NCI-H2227 (cell line): ENCODE measurements at regions not wholly inside any gene's neighbourhood (a gene's known extent, or its start where the extent isn't known, plus 50 kb on each side); places are given as distances from the start of the nearest gene placed in this dataset.

Experiments
- DNase-seq: peaks from one replicate; lab custom pipeline; 2025; ENCODE audit not compliant: unreplicated experiment; lab: John Stamatoyannopoulos, UW

DNA sequence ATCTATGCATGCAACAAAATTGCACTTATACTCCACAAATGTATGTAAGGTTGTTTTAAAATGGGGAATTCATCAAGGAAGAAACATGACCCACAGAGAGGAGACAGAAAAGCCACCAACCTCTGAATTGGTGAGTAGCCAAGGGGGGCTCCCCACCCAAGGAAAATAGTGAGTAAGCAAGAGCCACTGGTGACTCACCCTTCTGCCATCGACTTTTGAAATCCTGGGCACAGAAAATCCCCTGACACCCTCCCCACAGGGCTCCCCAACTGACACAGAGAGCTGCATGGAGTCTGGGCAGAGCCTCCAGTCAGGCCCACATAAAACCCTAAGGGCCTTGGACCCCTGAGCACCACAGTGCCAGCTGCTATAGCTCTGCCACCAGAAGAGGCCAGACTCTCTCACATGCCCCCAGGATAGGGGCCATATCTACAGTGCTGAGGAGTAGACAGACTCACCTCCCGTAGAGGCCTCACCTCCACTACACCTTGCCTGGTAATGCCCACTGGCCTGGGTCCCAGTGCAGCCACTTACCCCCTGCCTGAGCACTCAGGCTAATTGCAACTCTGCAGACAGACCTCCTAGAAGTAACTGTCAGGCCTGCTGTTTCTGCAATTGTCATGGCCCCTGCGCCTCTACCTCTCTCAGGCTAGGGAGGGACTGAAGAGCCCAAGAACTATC lies 244.7 kb upstream of the WSB1 start:
- no peak for DNase-seq

DNA sequence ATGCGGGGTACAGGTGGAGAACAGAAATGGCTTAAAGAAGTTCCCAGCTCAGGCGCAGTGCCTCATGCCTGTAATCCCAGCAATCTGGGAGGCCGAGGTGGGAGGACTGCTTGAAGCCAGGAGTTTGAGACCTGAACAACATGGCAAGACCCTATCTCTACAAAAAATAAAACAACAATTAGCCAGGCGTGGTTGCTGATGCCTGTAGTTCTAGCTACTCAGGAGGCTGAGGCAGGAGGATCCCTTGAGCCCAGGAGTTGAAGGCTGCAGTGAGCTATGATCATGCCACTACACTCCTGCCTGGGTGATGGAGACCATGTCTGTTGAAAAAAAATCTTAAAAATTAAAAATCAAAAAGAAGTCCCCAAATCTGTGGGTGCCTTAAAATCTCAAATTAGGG lies 228.3 kb upstream of the WSB1 start:
- DNase-seq: no peak

DNA sequence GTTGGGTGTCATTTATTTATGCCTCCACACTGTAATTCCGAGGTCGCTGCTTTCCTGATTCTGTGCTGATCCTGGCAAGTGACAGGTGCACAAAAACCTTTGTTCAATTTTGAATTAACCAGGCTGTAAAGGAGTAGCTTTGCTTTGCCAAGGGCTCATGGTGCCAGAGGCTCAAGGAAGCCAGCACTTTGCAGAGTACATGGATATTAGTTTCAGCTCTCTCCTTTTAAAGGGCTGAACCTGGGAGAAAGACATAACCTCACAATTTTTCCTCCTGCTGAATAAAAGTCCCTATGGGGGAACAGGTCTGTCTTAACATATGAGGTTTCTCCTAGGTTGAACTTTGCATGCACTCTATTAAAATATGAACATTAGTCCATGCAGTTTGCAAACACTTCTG lies 227.6 kb upstream of the WSB1 start:
- DNase-seq: no peak

DNA sequence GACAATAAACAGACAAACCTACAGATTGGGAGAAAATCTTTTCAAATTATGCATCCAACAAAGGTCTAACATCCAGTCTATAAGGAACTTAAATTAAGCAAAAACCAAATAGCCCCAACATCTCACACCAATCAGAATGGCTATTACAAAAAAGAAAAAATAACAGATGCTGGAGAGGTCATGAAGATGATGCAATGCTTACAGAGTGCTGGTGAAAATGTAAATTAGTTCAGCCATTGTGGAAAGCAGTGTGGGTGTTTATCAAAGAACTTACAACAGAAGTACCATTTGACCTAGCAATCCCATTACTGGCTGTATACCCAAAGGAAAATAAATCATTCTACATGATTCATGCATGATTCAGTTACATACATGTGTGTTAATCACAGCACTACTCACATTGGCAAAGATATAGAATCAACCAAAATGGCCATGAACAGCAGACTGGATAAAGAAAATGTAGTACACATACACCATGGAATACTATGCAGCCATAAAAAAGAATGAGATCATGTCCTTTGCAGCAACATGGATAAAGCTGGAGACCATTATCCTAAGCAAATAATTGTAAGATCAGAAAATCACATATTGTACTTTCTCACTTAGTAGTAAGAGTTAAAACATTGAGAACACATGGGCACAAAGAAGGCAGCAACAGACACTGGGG lies 223.9 kb upstream of the WSB1 start:
- no peak for DNase-seq

DNA sequence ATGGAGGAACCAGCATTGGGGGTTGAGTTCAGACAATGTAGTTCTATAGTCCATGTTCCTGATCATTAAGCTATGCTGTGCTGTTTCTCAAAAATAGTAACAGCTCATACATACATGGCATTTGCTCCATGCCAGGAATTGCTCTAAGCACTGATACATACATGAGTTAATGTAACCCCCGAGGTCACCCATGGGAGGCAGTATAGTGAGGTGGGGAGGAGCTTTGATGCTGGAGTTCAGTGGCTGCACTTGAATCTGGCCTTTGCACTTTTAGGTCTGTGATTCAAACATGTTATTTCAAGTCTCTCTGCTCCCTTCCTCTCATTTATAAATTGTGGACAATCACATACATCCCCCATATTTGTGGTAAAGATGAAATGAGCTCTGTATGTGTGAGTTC lies 223.1 kb upstream of the WSB1 start:
- no peak for DNase-seq

DNA sequence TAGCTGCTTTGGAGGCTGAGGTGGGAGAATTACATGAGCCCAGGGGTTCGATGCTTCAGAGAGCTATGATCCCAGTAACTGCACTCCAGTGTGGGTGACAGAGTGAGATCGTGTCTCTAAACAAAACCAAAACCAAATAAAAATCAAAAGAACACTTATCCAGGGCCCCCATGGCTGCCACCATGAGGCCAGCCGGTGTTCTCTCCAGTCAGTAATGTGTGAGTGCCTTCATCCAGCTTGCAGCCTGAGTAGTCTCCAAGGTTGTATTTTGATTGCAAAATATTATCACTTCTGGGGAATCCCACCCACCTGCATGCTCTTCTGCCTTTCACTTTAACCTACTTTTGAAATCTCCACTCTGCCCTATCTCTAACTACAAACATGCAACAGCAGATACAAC lies 221.0 kb upstream of the WSB1 start:
- DNase-seq: no peak

DNA sequence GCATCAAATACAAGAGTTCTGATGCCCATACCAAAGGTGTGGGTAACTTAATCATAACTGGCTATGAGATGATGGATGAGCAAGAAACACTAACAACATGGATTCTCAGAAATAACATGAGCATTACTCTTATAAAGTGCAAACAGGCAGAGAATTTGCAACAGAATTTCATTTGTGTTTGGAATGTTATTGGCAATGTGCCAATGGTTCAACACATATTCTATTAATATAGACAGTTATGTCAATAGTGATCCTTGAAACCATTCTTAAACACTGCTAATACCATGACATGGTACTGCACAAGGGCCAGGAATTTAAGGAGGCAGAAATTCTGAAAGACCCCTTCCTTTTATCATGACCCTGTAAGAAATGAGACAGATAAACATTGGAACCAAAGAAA lies 217.1 kb upstream of the WSB1 start:
- no peak for DNase-seq

DNA sequence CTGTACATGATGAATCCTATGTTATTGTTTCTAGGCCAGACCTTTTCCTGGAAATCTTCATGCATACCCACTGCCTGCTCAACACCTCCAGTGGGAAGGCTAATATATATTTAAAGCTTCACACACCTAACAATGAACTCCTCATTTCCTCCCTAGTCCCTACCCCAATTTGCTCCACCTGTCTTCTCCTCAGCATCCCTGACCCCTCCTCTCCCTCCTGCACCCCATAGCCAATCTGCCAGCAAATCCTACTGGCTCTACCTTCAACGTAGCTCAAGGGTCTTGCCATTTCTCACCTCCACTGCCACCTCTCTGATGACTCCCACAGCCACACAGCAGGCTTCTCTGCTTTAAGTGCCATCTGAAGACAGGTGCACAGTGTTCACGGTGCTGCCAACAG lies 215.6 kb upstream of the WSB1 start:
- no peak for DNase-seq

DNA sequence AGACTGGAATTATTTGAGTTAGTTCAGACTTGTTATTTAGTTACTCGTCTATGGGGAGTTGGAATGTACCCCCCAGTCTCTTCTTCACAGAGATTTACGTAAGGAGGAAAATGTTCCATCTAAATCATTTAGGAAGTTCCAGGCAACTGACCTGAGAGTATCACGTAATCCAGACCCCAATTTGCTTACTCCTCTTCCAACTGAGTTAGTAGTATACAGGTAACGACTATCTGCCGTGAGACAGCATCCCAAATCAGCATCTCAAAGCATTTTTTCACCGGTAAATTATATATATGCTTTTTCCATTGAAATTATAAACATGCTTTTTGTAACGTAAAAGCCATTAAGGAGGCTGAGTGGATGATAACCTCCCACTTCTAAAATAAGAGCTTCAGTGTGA lies 214.3 kb upstream of the WSB1 start:
- no peak for DNase-seq

DNA sequence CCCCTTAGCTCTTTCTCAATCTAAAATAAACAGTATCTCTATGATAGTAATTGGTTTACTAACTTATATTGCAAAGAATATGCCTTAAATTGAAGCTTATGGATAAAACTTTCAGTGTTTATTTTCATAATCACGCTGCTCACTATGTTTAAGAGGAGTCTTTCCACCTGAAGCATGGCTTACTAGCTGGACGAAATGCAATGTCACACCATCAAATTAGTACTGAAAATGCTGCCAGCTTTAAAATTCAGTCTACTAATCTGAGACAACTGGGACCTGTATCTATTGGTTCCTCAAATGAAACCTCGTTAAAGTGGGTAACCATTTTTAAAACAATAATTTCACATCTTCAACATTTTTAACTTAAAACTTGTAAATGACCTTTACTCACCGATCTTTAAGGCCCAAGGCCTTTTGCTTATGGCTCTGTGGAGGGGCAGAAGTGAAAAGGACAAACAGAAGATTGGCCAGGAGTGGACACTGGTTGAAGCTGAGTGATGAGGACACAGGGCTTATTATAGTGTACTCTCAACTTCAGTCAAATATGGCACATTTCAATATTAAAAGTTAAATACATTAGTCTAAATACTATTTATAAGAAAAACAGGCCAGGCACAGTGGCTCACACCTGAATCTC lies 212.8 kb upstream of the WSB1 start:
- no peak for DNase-seq

DNA sequence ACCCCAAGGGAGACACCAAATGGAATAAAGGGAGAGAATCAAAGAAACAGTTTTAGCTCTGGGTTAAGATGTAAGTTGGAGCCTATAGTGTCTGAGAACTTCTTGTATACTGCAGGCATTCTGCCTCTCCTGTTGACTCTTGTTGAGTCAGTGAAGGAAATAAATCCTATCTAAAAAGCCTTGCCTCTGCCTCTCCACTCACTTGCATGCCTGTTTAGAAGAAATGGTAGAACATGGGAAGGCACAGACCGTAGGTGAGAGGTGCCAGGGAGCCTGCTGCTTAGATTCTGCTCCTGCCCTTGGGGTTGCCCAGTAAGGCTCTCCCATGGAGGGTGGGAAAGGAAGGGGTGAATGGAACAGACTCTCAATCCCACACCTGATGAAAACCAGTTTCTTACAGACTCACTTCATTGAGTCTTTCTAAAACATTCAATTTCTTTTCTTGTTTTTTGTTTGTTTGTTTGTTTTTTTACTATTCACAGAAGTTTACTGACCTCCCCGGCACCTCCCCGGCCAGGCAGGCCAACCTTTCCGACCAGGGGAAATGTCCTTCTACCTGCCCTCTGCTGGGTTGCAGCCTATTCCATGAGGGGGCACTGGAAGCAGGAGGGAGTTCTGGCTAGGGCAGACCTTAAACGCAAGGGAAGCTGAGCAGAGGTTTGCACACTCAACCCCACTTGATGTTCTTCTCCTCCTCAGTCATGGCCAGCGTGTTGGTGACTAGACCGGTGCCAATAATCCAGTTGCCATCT lies 211.7 kb upstream of the WSB1 start:
- DNase-seq: no peak

DNA sequence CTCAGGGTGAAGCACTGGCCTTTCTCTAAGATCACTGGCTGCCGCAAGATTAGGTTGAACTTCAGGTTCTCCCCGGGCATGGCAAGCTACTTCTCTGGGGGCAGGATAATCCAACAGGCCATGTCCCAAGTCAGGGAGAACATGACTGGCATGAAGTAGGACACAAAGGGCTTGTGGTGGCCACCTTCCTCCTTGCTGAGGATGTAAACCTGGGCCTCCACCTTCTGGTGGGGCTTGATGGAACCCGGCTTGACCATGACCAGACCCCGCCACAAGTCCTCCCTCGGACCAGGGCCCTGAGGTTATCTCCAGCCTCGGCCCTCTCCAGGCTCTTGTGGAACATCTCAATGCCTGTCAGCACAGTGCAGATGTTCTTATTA lies 211.1 kb upstream of the WSB1 start:
- no peak for DNase-seq

DNA sequence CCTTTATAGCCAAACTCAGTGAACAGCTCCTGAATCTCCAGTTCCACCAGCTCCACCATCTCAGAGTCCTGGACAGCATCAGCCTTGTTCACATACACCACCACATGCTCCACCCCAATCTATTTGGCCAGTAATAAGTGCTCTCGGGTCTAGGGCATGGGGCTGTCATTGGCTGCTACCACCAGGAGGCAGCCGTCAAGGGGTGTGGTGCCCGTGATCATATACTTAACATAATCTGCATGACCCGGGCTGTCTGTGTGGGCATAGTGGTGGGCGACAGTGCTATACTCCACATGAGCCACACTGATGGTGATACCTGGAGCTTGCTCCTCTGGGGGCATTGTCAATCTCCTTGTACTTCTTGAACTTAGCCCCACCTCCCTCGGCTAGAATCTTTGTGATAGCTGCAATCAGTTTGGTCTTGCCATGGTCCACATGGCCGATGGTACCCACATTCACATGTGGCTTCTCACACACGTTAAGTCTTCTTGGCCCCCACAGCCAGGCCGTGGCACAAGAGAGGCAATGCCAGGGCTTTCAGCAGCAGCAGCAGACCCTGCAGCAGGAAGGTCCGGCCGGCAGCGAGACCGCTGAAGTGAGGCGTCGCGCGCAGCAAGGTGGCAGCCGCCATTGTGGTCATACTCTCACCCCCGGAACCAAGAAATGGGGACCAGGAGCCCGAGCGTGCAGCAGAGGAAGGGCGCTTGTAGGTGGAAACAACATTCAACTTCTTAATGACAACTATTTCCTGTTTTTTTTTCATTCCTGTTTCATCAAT lies 210.3 kb upstream of the WSB1 start:
- no peak for DNase-seq

DNA sequence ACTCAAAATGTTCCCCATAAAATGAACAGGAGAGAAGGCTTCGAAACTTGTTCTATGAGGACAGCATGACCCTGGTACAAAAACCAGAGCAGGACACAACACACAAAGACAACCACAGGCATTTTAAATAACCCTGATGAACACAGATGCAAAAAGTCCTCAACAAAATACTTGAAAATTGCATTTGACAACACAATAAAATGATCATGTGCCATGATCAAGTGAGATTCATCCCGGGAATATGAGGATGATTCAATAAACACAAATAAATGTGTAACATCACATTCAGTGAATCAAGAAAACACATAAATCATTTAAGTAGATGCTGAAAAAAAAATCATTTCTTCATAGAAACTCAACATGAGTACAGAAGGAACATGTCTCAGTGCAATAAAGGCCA lies 208.4 kb upstream of the WSB1 start:
- no peak for DNase-seq

DNA sequence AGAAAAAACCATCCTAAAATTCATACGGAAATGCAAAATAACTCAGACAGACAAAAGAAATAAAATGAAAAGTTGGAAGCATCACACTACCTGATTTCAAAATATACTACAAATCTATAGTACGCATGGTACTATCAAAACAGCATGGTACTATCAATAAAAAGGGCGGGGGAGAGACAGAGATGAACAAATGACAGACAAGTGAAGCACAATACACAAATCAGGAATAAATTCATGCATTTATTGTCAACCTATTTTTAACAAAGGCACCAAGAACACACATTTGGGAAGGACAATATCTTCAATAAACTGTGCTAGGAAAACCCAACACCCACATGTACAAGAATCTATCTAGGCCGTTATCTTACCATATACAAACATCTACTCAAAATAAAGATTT lies 207.4 kb upstream of the WSB1 start:
- DNase-seq: no peak

DNA sequence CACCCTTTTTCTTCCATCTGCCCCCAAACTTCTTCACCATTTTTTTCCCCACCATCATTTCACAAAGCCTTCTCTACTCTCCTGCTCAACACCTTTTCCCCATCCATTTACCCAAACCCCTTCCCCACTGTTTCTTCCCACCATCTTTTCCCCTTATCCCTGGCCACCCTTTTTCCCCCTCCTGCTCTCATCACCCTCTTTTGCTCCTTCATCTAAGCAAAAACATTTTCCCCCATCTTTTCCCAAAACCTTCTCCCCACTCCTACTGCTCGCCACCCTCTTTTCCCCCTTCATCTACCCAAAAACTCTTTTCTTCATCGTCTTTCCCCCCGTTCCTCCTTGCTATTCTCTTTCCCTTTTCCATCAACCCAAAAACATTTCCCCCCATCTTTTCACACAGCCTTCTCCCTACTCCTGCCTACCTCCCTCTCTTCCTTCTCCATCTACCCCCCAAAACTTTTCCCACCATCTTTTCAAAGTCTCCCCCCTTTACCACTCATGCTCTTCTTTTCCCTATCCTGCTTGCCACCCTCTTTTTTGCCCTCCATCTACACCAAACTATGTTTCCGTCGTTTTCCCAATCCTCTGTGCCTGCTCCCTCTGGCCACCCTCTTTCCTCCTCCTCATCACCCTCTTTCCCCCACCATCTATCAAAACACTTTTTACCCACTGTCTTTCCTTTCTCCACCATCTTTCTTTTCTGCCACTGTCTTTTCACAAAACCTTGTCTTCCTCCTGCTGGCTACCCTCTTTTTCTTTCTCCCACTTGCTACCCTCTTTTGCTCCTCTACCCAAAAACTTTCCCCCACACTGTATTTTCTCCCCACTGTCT lies 205.8 kb upstream of the WSB1 start:
- no peak for DNase-seq

DNA sequence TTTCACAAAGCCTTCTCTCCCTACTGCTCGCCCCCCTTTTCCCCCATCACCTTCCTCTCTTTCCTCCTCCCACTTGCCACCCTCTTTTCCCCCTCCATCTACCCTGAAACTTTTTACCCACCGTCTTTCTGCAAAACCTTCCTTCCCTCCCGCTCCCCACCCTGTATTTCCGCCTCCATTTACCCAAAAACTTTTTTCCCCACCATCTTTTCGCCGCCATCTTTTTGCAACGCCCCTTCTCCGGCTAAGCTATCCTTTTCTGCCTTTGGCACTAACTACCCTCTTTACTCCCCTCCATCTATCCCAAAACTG lies 205.2 kb upstream of the WSB1 start:
- DNase-seq: no peak

DNA sequence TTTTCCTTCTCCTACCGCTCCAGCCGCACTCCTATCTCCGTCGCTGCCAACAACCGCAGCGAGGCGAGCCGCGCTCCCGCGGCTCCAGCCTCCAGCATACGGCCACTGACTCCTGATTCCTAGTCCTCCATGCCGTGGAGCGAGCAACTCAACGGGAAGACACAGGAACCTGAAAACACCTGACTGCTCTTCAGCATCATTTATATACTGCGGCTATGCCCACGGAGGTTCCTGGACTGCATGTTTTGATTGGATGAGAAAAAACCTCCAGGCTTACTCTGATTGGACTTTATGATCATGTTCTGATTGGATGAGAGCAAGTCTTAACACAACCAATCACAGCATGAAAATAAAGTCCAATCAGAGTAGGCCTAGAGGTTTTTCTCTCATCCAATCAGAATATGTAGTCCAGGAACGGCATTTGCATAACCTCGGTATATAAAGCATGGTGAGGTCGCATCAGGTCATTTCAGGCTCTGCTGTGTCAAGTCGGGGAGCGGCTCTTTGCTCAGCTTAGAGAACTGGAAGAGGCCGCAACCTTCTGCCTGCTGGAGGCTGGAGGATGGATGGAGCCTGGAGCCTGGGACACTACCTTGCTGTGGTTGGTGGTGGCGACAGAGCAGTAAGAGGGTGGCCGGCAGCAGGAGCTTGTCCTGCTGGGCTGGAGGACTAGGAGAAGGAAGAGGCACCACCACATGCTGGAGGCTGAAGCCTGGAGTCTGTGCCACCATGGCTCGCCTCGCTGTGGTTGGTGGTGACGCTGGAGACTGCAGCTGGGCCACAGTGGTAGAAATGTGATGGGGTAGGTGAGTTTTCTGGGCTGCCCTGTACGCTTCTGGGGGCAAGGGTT lies 204.6 kb upstream of the WSB1 start:
- peak; percentile 89 for DNase-seq

DNA sequence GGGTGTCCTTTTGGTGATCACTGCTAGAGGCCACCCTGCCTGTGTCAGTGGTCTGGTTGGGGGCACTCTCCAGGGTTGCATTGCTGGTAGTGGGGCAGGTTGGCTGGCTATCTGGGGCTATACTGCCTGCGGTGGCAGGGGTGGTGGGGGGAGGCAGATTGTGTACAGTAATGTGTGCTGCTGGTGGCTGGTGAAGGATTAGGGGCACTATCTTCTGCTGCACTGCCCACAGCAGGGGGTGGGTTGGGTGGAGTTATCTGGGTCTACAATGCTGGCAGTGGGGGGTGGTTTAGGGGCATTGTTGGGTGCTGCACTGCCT lies 204.0 kb upstream of the WSB1 start:
- no peak for DNase-seq
